GM12874 (cell line): ENCODE measurements at regions not wholly inside any gene's neighbourhood (a gene's known extent, or its start where the extent isn't known, plus 50 kb on each side); places are given as distances from the start of the nearest gene placed in this dataset.

Source experiments
- CTCF ChIP-seq: IDR thresholded peaks from 2 replicates; pipeline ENCODE4 v1.5.1; 2011; ENCODE audit warnings: low read depth, mild to moderate bottlenecking, control low read depth, low read length, moderate library complexity; ENCODE audit not compliant: insufficient read depth

- no peak for TF ChIP-seq CTCF
Measured at GRCh38 chr3:86790884-86791549, 199.9 kb downstream of the VGLL3 start.

GRCh38 chr3:86788371-86788770 lies 202.6 kb downstream of the VGLL3 start:
- no peak for TF ChIP-seq CTCF

- no peak for TF ChIP-seq CTCF
Measured at GRCh38 chr3:86787091-86787490, 203.9 kb downstream of the VGLL3 start.

- TF ChIP-seq CTCF, result no peak
Measured at GRCh38 chr3:86785386-86785785, 205.6 kb downstream of the VGLL3 start.

- no peak for TF ChIP-seq CTCF
Measured at GRCh38 chr3:86782866-86783265, 208.1 kb downstream of the VGLL3 start.

- no peak for TF ChIP-seq CTCF
Measured at GRCh38 chr3:86782286-86782685, 208.7 kb downstream of the VGLL3 start.

GRCh38 chr3:86774082-86774691 lies 216.8 kb downstream of the VGLL3 start:
- TF ChIP-seq CTCF, result 0 out of 2 replicates have a peak, but pooled peaks have one; percentile 5
